Erythroblast (primary cell): ENCODE measurements at regions not wholly inside any gene's neighbourhood (a gene's known extent, or its start where the extent isn't known, plus 50 kb on each side); places are given as distances from the start of the nearest gene placed in this dataset.

Source experiments
- GATA1 ChIP-seq: IDR thresholded peaks from 2 replicates; pipeline ENCODE4 v1.6.1; 2011; ENCODE audit warnings: low read depth, mild to moderate bottlenecking, control low read depth, low read length, moderate library complexity
- POLR2A ChIP-seq: IDR thresholded peaks from 2 replicates; pipeline ENCODE4 v1.6.1; 2011; ENCODE audit warnings: mild to moderate bottlenecking, low read length

DNA sequence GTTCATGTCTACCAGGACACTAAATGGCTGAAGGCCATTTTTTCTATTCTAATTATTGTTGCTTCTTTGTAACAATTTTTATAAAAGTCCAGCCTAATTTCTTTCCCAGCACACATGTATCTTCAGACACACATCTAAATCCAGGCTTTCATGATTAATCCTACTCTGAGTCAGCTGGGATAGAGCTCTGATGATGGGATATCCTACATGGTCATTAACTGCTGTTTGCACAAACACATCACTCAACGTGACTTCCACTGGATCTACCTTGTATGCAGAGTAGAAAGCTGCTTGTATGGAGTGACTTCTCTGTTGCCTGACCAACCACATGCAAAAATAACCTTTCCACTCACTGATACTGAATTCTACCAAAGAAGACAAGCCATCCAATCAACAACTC, 260.9 kb downstream of the AHR start:
- no peak for TF ChIP-seq POLR2A
- no peak for TF ChIP-seq GATA1
